ENCODE measurements at regions not wholly inside any gene's neighbourhood (a gene's known extent, or its start where the extent isn't known, plus 50 kb on each side); places are given as distances from the start of the nearest gene placed in this dataset.

GRCh38 chrX:43585922-43586321 is 70.2 kb upstream of the MAOA start:
- TF ChIP-seq EZH2phosphoT487 (IDR thresholded peaks at IDR 0.05; ENCODE audit: low read length) (no peak), CTCF (IDR thresholded peaks at IDR 0.05; ENCODE audit: low read length) (no peak)
